GM21619 (cell line): ENCODE measurements at regions not wholly inside any gene's neighbourhood (a gene's known extent, or its start where the extent isn't known, plus 50 kb on each side); places are given as distances from the start of the nearest gene placed in this dataset.

Experiments
- ATAC-seq: cut with Tn5 transposase; IDR thresholded peaks from one replicate; pipeline ENCODE4 v1.9.1; 2021; ENCODE audit not compliant: unreplicated experiment

DNA sequence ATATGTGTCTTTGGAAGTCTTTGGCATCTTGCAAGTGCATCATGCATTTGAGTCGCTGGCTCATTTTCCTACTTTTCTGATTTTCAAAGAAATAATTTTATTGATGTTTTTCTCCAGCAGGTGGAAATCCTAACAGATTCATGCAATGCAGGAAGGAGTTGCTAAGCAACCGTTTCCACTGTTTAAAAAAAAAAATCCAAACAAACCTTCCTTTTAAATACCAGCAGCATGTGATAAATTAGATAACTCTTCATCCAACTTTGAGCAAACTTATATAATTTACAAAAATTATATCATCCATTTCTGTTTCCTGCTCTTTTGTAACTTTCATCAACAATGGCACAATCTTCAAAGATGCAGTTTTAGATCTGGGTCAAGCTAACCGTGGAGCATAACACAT lies 364.1 kb downstream of the MFSD1 start:
- ATAC-seq: no peak

GRCh38 chr3:159166899-159167586 lies 365.2 kb downstream of the MFSD1 start:
- ATAC-seq: no peak

- no peak for ATAC-seq
Observed at GRCh38 chr3:159168788-159169187, 366.9 kb downstream of the MFSD1 start.

GRCh38 chr3:159169828-159170227 lies 368.0 kb downstream of the MFSD1 start:
- peak; percentile 62 for ATAC-seq

DNA sequence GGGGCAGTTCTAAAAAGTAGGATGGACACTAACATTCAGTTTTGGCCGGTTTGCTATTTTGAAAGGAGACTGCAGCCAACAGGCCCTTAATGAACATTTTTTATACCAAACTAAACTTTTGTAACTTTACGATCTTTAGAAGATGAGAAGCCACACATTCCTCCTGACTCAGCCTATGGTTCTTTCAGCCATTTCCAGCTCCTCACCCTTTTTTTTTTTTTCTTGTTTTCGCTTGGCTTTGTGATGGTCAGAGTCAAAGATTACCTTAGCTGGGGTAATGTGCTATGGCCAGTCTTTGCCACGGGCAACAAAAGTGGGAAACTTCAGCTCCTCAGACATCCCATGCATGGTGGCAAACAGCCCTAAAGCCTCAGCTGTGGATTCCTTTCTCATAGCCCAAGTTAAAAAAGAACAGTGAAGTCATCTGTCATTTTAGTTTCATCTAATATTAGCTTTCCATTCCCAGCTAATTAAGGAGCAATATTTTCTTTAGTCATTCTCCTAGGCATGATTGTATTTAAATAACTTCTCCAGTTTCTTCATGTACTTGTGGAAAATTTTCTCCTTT lies 368.7 kb downstream of the MFSD1 start:
- ATAC-seq: no peak

GRCh38 chr3:159171333-159171732 lies 369.5 kb downstream of the MFSD1 start:
- no peak for ATAC-seq

DNA sequence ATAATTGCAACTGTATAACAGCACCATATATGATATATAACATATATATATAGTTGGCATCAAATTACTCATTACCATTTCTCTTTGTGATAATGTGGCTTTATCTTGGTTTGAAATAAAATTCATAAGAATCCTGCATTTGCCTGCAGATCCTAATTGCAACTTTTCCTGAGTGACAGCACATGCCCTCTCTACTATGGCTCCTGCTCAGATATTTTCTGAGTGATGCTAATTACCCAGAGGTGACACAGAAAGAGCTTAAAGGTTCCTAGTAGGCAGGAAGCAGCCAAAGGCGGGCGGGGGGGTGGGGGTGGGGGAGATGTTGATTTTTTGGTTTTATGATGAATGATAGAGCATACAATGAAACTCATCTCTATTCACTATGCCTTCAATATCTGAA lies 370.6 kb downstream of the MFSD1 start:
- ATAC-seq: no peak

- no peak for ATAC-seq
Observed at GRCh38 chr3:159174715-159175692, 373.1 kb downstream of the MFSD1 start.

GRCh38 chr3:159178209-159178897 lies 376.5 kb downstream of the MFSD1 start:
- no peak for ATAC-seq

DNA sequence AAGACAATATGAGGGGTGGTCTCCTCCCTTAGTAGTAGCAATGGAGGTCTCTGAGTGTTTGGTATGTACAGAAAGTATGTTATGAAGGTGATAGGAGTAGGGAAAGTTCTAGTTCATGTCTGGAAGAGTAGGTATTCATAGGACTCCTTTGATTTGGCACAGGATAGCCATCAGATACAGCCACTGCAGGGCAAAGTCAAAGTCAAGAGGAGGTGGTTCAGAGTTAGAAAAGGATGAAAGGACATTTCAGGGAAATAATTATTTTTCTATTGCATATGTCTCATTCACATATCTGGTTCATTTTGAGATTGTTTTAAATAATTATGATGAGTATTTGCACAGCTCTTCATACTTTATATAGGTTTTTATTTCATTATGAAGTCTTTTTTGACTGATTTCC lies 381.1 kb downstream of the MFSD1 start:
- no peak for ATAC-seq

GRCh38 chr3:159185443-159186050 lies 383.7 kb downstream of the MFSD1 start:
- peak; percentile 63 for ATAC-seq

DNA sequence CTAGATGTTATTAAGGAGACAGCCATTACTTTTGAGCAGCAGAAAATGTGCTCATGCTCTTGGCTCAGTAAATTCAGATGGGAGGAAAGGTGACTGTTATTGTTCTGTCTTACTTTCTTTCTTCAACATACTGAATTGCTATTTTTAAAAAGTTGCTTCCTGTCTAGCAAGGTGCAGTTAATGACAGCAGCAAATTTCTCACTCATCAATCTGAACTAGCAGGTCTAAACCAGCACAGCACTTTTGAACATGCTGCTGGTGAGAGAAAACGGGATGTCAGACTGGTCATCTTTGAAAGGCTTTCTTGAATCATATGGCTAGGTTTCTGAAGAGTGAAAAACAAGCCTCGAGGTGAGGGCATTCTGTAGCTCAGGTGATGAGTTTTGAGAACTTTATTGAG lies 384.7 kb downstream of the MFSD1 start:
- peak; percentile 71 for ATAC-seq

- ATAC-seq: no peak
Observed at GRCh38 chr3:159187232-159187631, 385.4 kb downstream of the MFSD1 start.

- no peak for ATAC-seq
Observed at GRCh38 chr3:159187706-159188105, 385.9 kb downstream of the MFSD1 start.

DNA sequence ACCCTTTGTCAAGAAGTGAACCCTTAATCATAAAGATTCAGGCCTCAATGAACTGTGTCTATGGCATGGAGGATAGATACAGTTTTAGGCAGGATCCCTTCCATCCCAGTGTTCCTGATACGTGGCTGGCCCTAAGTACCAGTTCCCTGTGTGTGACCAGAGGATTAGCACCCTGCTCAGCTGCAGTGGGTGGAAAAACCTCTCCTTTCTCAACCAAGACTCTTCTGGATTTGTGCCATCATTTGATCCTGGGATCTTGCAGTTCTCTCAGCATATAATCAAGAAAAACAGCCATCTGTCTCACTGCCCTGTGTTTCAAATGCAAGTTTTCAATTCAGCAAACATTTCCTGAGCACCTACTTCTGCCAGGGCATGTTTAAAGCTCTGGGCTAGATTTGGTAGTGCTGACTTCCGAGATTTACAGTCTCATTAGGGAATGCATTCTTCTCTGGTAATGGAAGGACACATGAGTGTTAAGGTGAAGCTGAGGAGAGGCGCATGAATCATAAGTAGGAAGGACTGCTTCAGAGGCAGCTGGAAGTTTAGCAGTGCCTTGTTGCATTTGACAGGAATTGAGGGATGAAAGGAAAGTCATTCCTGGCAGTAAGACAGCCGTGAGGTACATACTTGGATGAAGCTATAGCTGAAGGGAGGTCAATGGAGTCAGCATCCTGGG lies 388.3 kb downstream of the MFSD1 start:
- no peak for ATAC-seq

- no peak for ATAC-seq
Observed at GRCh38 chr3:159191447-159191846, 389.6 kb downstream of the MFSD1 start.

- no peak for ATAC-seq
Observed at GRCh38 chr3:159196359-159196758, 394.5 kb downstream of the MFSD1 start.

GRCh38 chr3:159200176-159200575 lies 398.3 kb downstream of the MFSD1 start:
- no peak for ATAC-seq

DNA sequence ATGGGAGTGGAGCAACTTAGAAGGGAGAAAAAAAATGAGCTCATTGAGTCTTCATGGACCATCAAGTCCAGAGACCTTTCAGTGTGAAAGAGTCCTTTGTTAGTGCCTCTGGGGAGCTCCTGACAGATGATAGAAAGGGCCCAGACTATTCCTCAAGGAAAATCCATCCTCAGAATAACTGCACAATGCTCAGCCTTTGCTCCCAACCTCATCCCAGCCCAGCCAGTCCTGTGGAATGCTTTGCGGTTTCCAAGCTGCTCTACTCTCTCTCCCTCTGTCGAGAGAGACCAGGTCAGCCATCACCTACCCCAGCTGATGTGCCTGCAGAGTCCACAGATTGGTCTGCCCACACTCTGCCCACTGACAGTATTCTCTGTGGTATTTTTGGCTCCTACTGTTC lies 406.2 kb downstream of the MFSD1 start:
- no peak for ATAC-seq

GRCh38 chr3:159209459-159209858 lies 407.6 kb downstream of the MFSD1 start:
- no peak for ATAC-seq
